GM23338 (cell line): ENCODE measurements at regions not wholly inside any gene's neighbourhood (a gene's known extent, or its start where the extent isn't known, plus 50 kb on each side); places are given as distances from the start of the nearest gene placed in this dataset.
A peak's percentile ranks its signal among the peaks of the same experiment; 100 is the strongest.

ENCODE experiments used
- ATAC-seq: fragments of 200-7000 bp; cut with Tn5 transposase; 3 replicates; pipeline ENCODE4 v1.9.1; 2020
- DNase-seq: peaks from one replicate; pipeline ENCODE4 v3.0.0-alpha.2; 2015; ENCODE audit warnings: low spot score
- H2AFZ ChIP-seq: fragments of 200-600 bp; sonication (generic); 2 replicates; pipeline ENCODE4 v1.8.0; 2016; ENCODE audit warnings: antibody characterized with exemption, mild to moderate bottlenecking, moderate library complexity
- H3F3A ChIP-seq: fragments of 200-600 bp; sonication (generic); replicated peaks from 2 replicates; pipeline ENCODE4 v1.8.0; 2017; ENCODE audit warnings: antibody characterized with exemption, mixed run types, low read depth
- H3K27ac ChIP-seq: fragments of 200-600 bp; sonication (generic); 2 replicates; pipeline ENCODE4 v1.6.1; 2016; ENCODE audit warnings: low read depth
- H3K27me3 ChIP-seq: fragments of 200-600 bp; sonication (generic); 2 replicates; pipeline ENCODE4 v1.8.0; 2016; ENCODE audit warnings: mild to moderate bottlenecking, mixed run types, moderate library complexity; ENCODE audit not compliant: insufficient read depth
- H3K36me3 ChIP-seq: fragments of 200-600 bp; sonication (generic); 2 replicates; pipeline ENCODE4 v1.8.0; 2016; ENCODE audit warnings: mild to moderate bottlenecking; ENCODE audit not compliant: insufficient read depth
- H3K4me1 ChIP-seq: fragments of 200-600 bp; sonication (generic); 2 replicates; pipeline ENCODE4 v1.8.0; 2016; ENCODE audit warnings: mild to moderate bottlenecking, moderate library complexity; ENCODE audit not compliant: insufficient read depth
- H3K4me2 ChIP-seq: fragments of 200-600 bp; sonication (generic); 2 replicates; pipeline ENCODE4 v1.7.1; 2017; ENCODE audit warnings: mixed run types
- H3K4me3 ChIP-seq: fragments of 200-600 bp; sonication (generic); 2 replicates; pipeline ENCODE4 v1.6.1; 2016; ENCODE audit warnings: mixed run types
- H3K79me2 ChIP-seq: fragments of 200-600 bp; sonication (generic); replicated peaks from 2 replicates; pipeline ENCODE4 v1.8.0; 2017; ENCODE audit warnings: mild to moderate bottlenecking; ENCODE audit not compliant: insufficient read depth
- H3K9me2 ChIP-seq: fragments of 200-600 bp; sonication (generic); 2 replicates; pipeline ENCODE4 v1.8.0; 2017; ENCODE audit not compliant: insufficient read depth
- H4K20me1 ChIP-seq: fragments of 200-600 bp; sonication (generic); replicated peaks from 2 replicates; pipeline ENCODE4 v1.8.0; 2017; ENCODE audit warnings: mild to moderate bottlenecking; ENCODE audit not compliant: insufficient read depth
- H3K27ac Mint-ChIP-seq: 2 replicates; pipeline ENCODE4 v1.8.0; 2020; ENCODE audit warnings: inconsistent platforms, mild to moderate bottlenecking, moderate library complexity, mixed read lengths
- H3K27me3 Mint-ChIP-seq: 3 replicates; pipeline ENCODE4 v1.8.0; 2022; ENCODE audit warnings: low read depth, mild to moderate bottlenecking, moderate library complexity, mixed read lengths, inconsistent platforms; ENCODE audit not compliant: insufficient read depth, poor library complexity
- H3K36me3 Mint-ChIP-seq: 3 replicates; pipeline ENCODE4 v1.8.0; 2021; ENCODE audit warnings: low read depth, mild to moderate bottlenecking, inconsistent platforms, moderate library complexity, mixed read lengths
- H3K4me1 Mint-ChIP-seq: 3 replicates; pipeline ENCODE4 v1.8.0; 2020; ENCODE audit warnings: mild to moderate bottlenecking, inconsistent platforms, mixed read lengths
- H3K4me3 Mint-ChIP-seq: 3 replicates; pipeline ENCODE4 v1.8.0; 2021; ENCODE audit warnings: moderate library complexity, mild to moderate bottlenecking, inconsistent platforms, mixed read lengths
- H3K9me3 Mint-ChIP-seq: 3 replicates; pipeline ENCODE4 v1.8.0; 2020; ENCODE audit warnings: moderate library complexity, mild to moderate bottlenecking, inconsistent platforms, mixed read lengths
- CREB1 ChIP-seq: fragments of 250-450 bp; sonication (Bioruptor Pico); IDR thresholded peaks from 2 replicates; pipeline ENCODE4 v1.5.0; 2020; ENCODE audit warnings: low read depth, mild to moderate bottlenecking, moderate library complexity
- CTCF ChIP-seq, 2 experiments: fragments of 200-600 bp in 1 of 2; sonication (generic) in 1 of 2; conservative IDR thresholded peaks; 2 replicates each; pipeline versions ENCODE4 v1.5.1 to v1.6.1; 2016 to 2017; ENCODE audit warnings: antibody characterized with exemption in 2 of 2, low read depth in 2 of 2, mild to moderate bottlenecking in 2 of 2, moderate library complexity in 1 of 2
- ETS1 ChIP-seq: IDR thresholded peaks from 2 replicates; pipeline ENCODE4 v1.6.1; 2016; ENCODE audit warnings: antibody characterized with exemption
- EZH2 ChIP-seq: fragments of 200-600 bp; sonication (generic); IDR thresholded peaks from one replicate; pipeline ENCODE4 v1.8.0; 2017; ENCODE audit warnings: antibody characterized with exemption, mild to moderate bottlenecking, low read depth; ENCODE audit not compliant: unreplicated experiment
- EZH2phosphoT487 ChIP-seq: fragments of 200-600 bp; sonication (generic); IDR thresholded peaks from one replicate; pipeline ENCODE4 v1.8.1; 2018; ENCODE audit warnings: antibody characterized with exemption; ENCODE audit not compliant: unreplicated experiment
- JUNB ChIP-seq: IDR thresholded peaks from one replicate; pipeline ENCODE4 v1.6.1; 2016; ENCODE audit warnings: antibody characterized with exemption; ENCODE audit not compliant: unreplicated experiment
- NANOG ChIP-seq: IDR thresholded peaks from 2 replicates; pipeline ENCODE4 v1.6.1; 2016; ENCODE audit warnings: antibody characterized with exemption, borderline replicate concordance
- POLR2AphosphoS5 ChIP-seq: IDR thresholded peaks from 2 replicates; pipeline ENCODE4 v1.6.1; 2016; ENCODE audit warnings: antibody characterized with exemption, low read depth
- STAT1 ChIP-seq: IDR thresholded peaks from one replicate; pipeline ENCODE4 v1.6.1; 2016; ENCODE audit warnings: antibody characterized with exemption; ENCODE audit not compliant: unreplicated experiment
- ZNF114 ChIP-seq: fragments of 250-450 bp; sonication (Bioruptor Pico); IDR thresholded peaks from 2 replicates; pipeline ENCODE4 v1.5.0; 2020; ENCODE audit warnings: mild to moderate bottlenecking, moderate library complexity
- ZNF462 ChIP-seq: fragments of 250-450 bp; sonication (Bioruptor Pico); IDR thresholded peaks from 2 replicates; pipeline ENCODE4 v1.5.0; 2020; ENCODE audit warnings: mild to moderate bottlenecking, moderate library complexity

- no peaks in the 10 kb centered on the region for H3K36me3 ChIP-seq
- DNase-seq (no peak), ATAC-seq (no peak)
- TF ChIP-seq CTCF (conservative IDR thresholded peaks at IDR 0.05; ENCODE audit: low read depth in 2 of 2): no peak
- TF ChIP-seq JUNB: no peak
- TF ChIP-seq ETS1: no peak
- TF ChIP-seq EZH2: no peak
- no peak for TF ChIP-seq ZNF114 (CRISPR knock-in tag)
- TF ChIP-seq EZH2phosphoT487: no peak
- TF ChIP-seq POLR2AphosphoS5: no peak
- TF ChIP-seq STAT1: no peak
- no peaks in the 10 kb centered on the region for H4K20me1 ChIP-seq
- H3K79me2 ChIP-seq: no peaks in the 10 kb centered on the region
- no peaks in the 10 kb centered on the region for H3F3A ChIP-seq
- Mint-ChIP-seq H3K4me3 (no peak overlapping the region), H3K4me1 (peaks cover 20% of the 10 kb centered on the region), H3K36me3 (no peaks in the 10 kb centered on the region), H3K9me3 (no peaks in the 10 kb centered on the region), H3K27me3 (peaks cover 3% of the 10 kb centered on the region), H3K27ac (peak overlapping the region; percentile 6; the same call in 1 of the 2 replicates)
- no peak overlapping the region for H3K4me3 ChIP-seq
- H3K27me3 ChIP-seq: no peaks in the 10 kb centered on the region
- H3K4me2 ChIP-seq: no peak overlapping the region
- no peak overlapping the region for H2AFZ ChIP-seq
- no peak overlapping the region for H3K27ac ChIP-seq
- H3K4me1 ChIP-seq: peaks cover 6% of the 10 kb centered on the region; the same call in 1 of the 2 replicates
- no peaks in the 10 kb centered on the region for H3K9me2 ChIP-seq
Measured at GRCh38 chr15:93291380-93291779, 202.4 kb upstream of the RGMA start.

- H3K36me3 ChIP-seq: no peaks in the 10 kb centered on the region
- Mint-ChIP-seq H3K4me3 (no peak overlapping the region), H3K4me1 (peaks cover 16% of the 10 kb centered on the region), H3K27me3 (peaks cover 1% of the 10 kb centered on the region), H3K9me3 (no peaks in the 10 kb centered on the region), H3K36me3 (no peaks in the 10 kb centered on the region), H3K27ac (no peak overlapping the region)
- H3K4me2 ChIP-seq: no peak overlapping the region
- no peak overlapping the region for H2AFZ ChIP-seq
- H3K79me2 ChIP-seq: no peaks in the 10 kb centered on the region
- no peak overlapping the region for H3K27ac ChIP-seq
- no peaks in the 10 kb centered on the region for H3F3A ChIP-seq
- H3K27me3 ChIP-seq: no peaks in the 10 kb centered on the region
- no peaks in the 10 kb centered on the region for H3K9me2 ChIP-seq
- no peak overlapping the region for H3K4me3 ChIP-seq
- no peak for DNase-seq
- no peaks in the 10 kb centered on the region for H4K20me1 ChIP-seq
- peaks cover 5% of the 10 kb centered on the region; the same call in 1 of the 2 replicates for H3K4me1 ChIP-seq
- no peak for ATAC-seq
- TF ChIP-seq CREB1: no peak
- no peak for TF ChIP-seq EZH2
- no peak for TF ChIP-seq NANOG
- TF ChIP-seq STAT1: no peak
- no peak for TF ChIP-seq ZNF462 (CRISPR knock-in tag)
- TF ChIP-seq ETS1: no peak
Measured at GRCh38 chr15:93290618-93290946, 201.6 kb upstream of the RGMA start.
